NCI-H748 (cell line): ENCODE measurements at regions not wholly inside any gene's neighbourhood (a gene's known extent, or its start where the extent isn't known, plus 50 kb on each side); places are given as distances from the start of the nearest gene placed in this dataset.
A peak's percentile ranks its signal among the peaks of the same experiment; 100 is the strongest.

Experiments used
- DNase-seq: peaks from one replicate; lab custom pipeline; 2025; ENCODE audit not compliant: unreplicated experiment; lab: John Stamatoyannopoulos, UW

- DNase-seq = peak; percentile 51
Measured at GRCh38 chr12:67426067-67426466, 156.9 kb downstream of the CAND1 start.

GRCh38 chr12:67427336-67427735 lies 158.2 kb downstream of the CAND1 start:
- no peak for DNase-seq

GRCh38 chr12:67428431-67428830 lies 159.3 kb downstream of the CAND1 start:
- DNase-seq = no peak

GRCh38 chr12:67430708-67431335 lies 161.7 kb downstream of the CAND1 start:
- DNase-seq = peak; percentile 9

GRCh38 chr12:67431411-67432020 lies 162.4 kb downstream of the CAND1 start:
- no peak for DNase-seq

GRCh38 chr12:67433385-67434175 lies 164.4 kb downstream of the CAND1 start:
- DNase-seq = no peak

- no peak for DNase-seq
Measured at GRCh38 chr12:67434671-67435370, 165.7 kb downstream of the CAND1 start.

GRCh38 chr12:67436230-67436629 lies 167.1 kb downstream of the CAND1 start:
- no peak for DNase-seq

- DNase-seq = no peak
Measured at GRCh38 chr12:67437011-67437410, 167.9 kb downstream of the CAND1 start.

GRCh38 chr12:67439611-67440010 lies 170.5 kb downstream of the CAND1 start:
- DNase-seq = no peak

- peak; percentile 86 for DNase-seq
Measured at GRCh38 chr12:67441736-67442346, 172.7 kb downstream of the CAND1 start.

- DNase-seq = peak; percentile 75
Measured at GRCh38 chr12:67442347-67442841, 173.2 kb downstream of the CAND1 start.

GRCh38 chr12:67442896-67443295 lies 173.7 kb downstream of the CAND1 start:
- DNase-seq = no peak

- no peak for DNase-seq
Measured at GRCh38 chr12:67444542-67444941, 175.4 kb downstream of the CAND1 start.

GRCh38 chr12:67446716-67447115 lies 177.6 kb downstream of the CAND1 start:
- no peak for DNase-seq

GRCh38 chr12:67447180-67447579 lies 178.0 kb downstream of the CAND1 start:
- no peak for DNase-seq

GRCh38 chr12:67449591-67450052 lies 180.5 kb downstream of the CAND1 start:
- no peak for DNase-seq

- no peak for DNase-seq
Measured at GRCh38 chr12:67450441-67450840, 181.3 kb downstream of the CAND1 start.

GRCh38 chr12:67451206-67451605 lies 182.0 kb downstream of the CAND1 start:
- DNase-seq = no peak

GRCh38 chr12:67452119-67452805 lies 183.1 kb downstream of the CAND1 start:
- DNase-seq = no peak
